Psoas muscle (tissue), 7 donors: ENCODE measurements at regions not wholly inside any gene's neighbourhood (a gene's known extent, or its start where the extent isn't known, plus 50 kb on each side); places are given as distances from the start of the nearest gene placed in this dataset.
"Not testable (repeated sequence)": the region's sequence is repeated elsewhere in the genome, so short reads cannot be mapped to it uniquely, and the experiment has no call there.

ENCODE experiments used
- ATAC-seq, 4 donors: fragments of 200-7000 bp; cut with Tn5 transposase; one replicate each; pipeline ENCODE4 v1.9.1; 2020; ENCODE audit warnings: moderate library complexity in 3 of 4, mild to moderate bottlenecking in 2 of 4
- DNase-seq, 2 donors: peaks; one replicate each; pipeline ENCODE4 v3.0.0-alpha.2; 2020
- H3K27ac ChIP-seq: fragments of 200-600 bp; one replicate; pipeline ENCODE4 v1.8.0; 2022
- H3K27me3 ChIP-seq, 3 donors: fragments of 200-600 bp in 1 of 3; one replicate each; pipeline versions ENCODE4 v1.6.1 to v1.8.0; 2013 to 2022; ENCODE audit warnings: low read length in 2 of 3, mild to moderate bottlenecking in 2 of 3, moderate library complexity in 1 of 3; ENCODE audit not compliant: insufficient read depth in 3 of 3
- H3K36me3 ChIP-seq, 2 donors: fragments of 200-600 bp in 1 of 2; one replicate each; pipeline versions ENCODE4 v1.6.1 to v1.8.0; 2013 to 2022; ENCODE audit warnings: low read depth in 1 of 2, mild to moderate bottlenecking in 1 of 2, moderate library complexity in 1 of 2; ENCODE audit not compliant: insufficient read depth in 1 of 2
- H3K4me1 ChIP-seq: fragments of 200-600 bp; one replicate; pipeline ENCODE4 v1.8.0; 2022
- H3K4me3 ChIP-seq: fragments of 200-600 bp; one replicate; pipeline ENCODE4 v1.8.0; 2022; ENCODE audit warnings: mild to moderate bottlenecking
- H3K9me3 ChIP-seq: fragments of 200-600 bp; one replicate; pipeline ENCODE4 v1.8.0; 2022
- WGBS, 3 donors: extraction: QIAGEN DNeasy Blood & Tissue Kit; methylation state at CpG; one replicate each; pipeline versions ENCODE4 v1.1.6 to v1.1.7; 2013; 5-methylcytosine and 5-hydroxymethylcytosine counted together
- intact Hi-C, 2 donors: fragments of 100-400 bp; cut with DNase I; formaldehyde crosslinking; loops; one replicate each; pipeline versions ENCODE4 v1.11.0 to v1.14.2; 2022
- TF ChIP-seq, protein P1 (sequence below): fragments of 200-600 bp; IDR thresholded peaks from one replicate; pipeline ENCODE4 v1.8.0; 2022; ENCODE audit warnings: antibody characterized with exemption
- donor health status: healthy with polysubstance abuse.
- donor health status: DM: no; HTN: no; CAD: no; lungs with moderate emphysema.
- donor health status: Bipolar disorder and iron deficiency.
- donor health status: healthy.
- donor health status: DM: yes; HTN: yes; CAD: no.
- donor health status: DM: no; HTN: no; CAD: no.
- donor health status: DM: yes; HTN: yes; CAD: no.

DNA sequence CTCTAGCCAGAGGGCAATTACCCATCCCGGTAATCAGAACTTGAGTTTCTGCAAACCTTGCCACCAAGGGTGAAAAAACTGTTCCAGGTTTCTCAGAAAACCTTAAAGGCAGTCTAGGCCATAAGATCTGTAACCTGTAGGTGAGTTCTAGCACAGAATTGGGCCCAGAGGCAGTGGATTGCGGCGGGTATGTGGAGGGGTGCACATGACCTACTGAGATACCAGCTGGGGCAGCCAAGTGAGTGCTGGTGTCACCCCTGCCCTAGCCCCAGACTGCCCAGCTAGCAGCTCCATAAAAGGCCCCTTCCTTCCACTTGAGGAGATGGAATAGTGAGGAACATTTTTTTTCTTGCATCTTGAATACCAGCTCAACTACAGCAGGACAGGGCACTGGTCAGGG lies 176.7 kb downstream of the SMARCA1 start:
- ATAC-seq (no peak), DNase-seq (no peak)
- H3K36me3 ChIP-seq: no peaks in the 10 kb centered on the region
- no peak overlapping the region for H3K27ac ChIP-seq
- intact Hi-C loops: no loop called here
- no peaks in the 10 kb centered on the region for H3K4me1 ChIP-seq
- TF ChIP-seq, protein P1, sequence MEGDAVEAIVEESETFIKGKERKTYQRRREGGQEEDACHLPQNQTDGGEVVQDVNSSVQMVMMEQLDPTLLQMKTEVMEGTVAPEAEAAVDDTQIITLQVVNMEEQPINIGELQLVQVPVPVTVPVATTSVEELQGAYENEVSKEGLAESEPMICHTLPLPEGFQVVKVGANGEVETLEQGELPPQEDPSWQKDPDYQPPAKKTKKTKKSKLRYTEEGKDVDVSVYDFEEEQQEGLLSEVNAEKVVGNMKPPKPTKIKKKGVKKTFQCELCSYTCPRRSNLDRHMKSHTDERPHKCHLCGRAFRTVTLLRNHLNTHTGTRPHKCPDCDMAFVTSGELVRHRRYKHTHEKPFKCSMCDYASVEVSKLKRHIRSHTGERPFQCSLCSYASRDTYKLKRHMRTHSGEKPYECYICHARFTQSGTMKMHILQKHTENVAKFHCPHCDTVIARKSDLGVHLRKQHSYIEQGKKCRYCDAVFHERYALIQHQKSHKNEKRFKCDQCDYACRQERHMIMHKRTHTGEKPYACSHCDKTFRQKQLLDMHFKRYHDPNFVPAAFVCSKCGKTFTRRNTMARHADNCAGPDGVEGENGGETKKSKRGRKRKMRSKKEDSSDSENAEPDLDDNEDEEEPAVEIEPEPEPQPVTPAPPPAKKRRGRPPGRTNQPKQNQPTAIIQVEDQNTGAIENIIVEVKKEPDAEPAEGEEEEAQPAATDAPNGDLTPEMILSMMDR: no peak
- no peak overlapping the region for H3K4me3 ChIP-seq
- H3K27me3 ChIP-seq: no peaks in the 10 kb centered on the region
- 57 to 95% (median 67%) methylated on average over 3 of the region's 3 CpGs for WGBS, 3 donors
- no peaks in the 10 kb centered on the region for H3K9me3 ChIP-seq

DNA sequence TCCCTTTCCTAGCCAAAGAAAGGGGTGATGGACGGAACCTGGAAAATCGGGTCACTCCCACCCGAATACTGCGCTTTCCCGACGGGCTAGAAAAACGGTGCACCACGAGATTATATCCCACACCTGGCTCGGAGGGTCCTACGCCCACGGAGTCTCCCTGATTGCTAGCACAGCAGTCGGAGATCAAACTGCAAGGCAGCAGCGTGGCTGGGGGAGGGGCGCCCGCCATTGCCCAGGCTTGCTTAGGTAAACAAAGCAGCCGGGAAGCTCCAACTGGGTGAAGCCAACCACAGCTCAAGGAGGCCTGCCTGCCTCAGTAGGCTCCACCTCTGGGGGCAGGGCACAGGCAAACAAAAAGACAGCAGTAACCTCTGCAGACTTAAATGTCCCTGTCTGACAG lies 186.0 kb downstream of the SMARCA1 start:
- ATAC-seq: not testable (repeated sequence)
- 52 to 74% (median 64%) methylated on average over 13 to 16 of the region's 16 CpGs for WGBS, 3 donors

DNA sequence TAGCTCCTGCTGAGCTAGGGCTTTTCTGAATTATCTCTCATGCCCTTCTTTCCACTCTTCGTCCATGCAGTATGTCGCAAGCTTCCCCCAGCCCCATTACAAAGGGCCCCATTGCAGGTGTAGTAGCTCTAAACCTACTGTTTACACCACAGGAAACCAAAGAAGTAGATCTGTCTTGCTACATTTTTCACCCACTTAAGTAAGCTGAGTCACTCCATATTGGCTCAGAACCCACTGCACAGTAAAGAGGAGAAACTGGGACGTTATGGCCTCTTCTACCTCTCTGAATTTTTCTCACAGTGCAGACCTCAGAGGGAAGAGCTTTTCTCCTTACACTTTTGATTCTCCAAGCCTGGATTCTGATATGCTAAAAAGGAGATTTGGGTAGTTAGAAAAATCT lies 200.2 kb downstream of the SMARCA1 start:
- Histone ChIP-seq H3K4me1 (no peaks in the 10 kb centered on the region), H3K4me3 (no peak overlapping the region), H3K27me3 (no peaks in the 10 kb centered on the region), H3K27ac (no peak overlapping the region), H3K9me3 (no peaks in the 10 kb centered on the region), H3K36me3 (no peaks in the 10 kb centered on the region)
- DNase-seq (no peak), ATAC-seq (no peak)
- TF ChIP-seq, protein P1: no peak
- WGBS, 3 donors: 69 to 85% (median 76%) methylated on average over 3 of the region's 3 CpGs
- intact Hi-C loops: no loop called here

More for the DNA sequence above, 186.0 kb downstream of the SMARCA1 start:
- H3K27me3 ChIP-seq, DNase-seq, H3K4me3 ChIP-seq, H3K36me3 ChIP-seq, H3K27ac ChIP-seq, H3K4me1 ChIP-seq: not testable (repeated sequence)
- intact Hi-C loops: loop anchor here in 1 of 2 donors (10.0 kb wide), 1 partner anchor 62 kb away; no protein-coding TSS in a partner anchor
- peaks cover 10% of the 10 kb centered on the region for H3K9me3 ChIP-seq

DNA sequence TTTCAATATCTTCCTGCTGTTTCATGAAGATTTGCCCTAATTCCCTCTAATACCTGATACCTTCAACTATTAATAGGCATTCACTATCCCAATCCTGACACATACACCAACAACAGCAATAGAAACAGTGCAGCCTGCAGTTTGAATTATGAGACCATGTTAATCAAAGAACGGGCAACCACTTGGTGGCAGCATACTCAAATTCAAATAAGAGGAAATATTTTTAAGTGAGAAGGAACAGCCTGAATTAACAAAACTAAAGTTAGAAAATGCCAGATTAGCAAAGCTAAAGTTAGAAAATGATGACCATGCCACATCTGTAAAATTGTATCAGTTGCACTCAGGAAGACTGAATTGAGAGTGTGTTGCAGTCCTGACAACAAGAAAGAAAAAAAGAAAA lies 204.9 kb downstream of the SMARCA1 start:
- Histone ChIP-seq H3K36me3 (no peaks in the 10 kb centered on the region), H3K27me3 (no peaks in the 10 kb centered on the region), H3K27ac (no peak overlapping the region), H3K4me1 (no peaks in the 10 kb centered on the region), H3K9me3 (no peaks in the 10 kb centered on the region), H3K4me3 (no peak overlapping the region)
- intact Hi-C loops: no loop called here
- DNase-seq (no peak), ATAC-seq (no peak)
- TF ChIP-seq, protein P1: peak; percentile 10
- WGBS, 3 donors: 44 to 80% (median 46%) methylated on average over 1 of the region's 1 CpG

DNA sequence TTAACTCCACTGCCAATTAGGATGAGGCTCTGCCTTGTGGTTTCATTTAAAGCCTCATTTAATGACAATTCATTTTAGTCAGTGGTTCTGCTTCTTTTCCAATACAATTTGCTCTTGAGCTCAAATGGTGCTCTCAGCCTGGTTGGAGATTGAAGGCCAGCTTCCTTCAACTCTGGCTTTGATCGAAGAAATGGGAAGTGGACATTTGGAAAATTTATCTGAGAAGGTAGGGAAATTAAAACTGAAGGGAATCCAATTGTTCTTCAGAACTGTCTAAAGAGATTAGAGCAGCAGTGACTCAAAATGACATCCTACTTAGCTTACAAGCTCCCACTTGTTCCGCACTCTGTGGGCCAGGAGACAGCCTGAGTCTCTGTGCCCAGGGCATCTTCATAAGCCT lies 206.8 kb downstream of the SMARCA1 start:
- Histone ChIP-seq H3K4me1 (no peaks in the 10 kb centered on the region), H3K9me3 (no peaks in the 10 kb centered on the region), H3K27me3 (no peaks in the 10 kb centered on the region), H3K4me3 (no peak overlapping the region), H3K27ac (no peak overlapping the region), H3K36me3 (no peaks in the 10 kb centered on the region)
- no peak for ATAC-seq
- DNase-seq: no peak
- WGBS, 3 donors: 75 to 96% (median 93%) methylated on average over 2 of the region's 2 CpGs
- TF ChIP-seq, protein P1: no peak
- intact Hi-C loops: no loop called here
